Activated T-cell treated with anti-CD3 and anti-CD28 coated beads, Interleukin-2, amount 50 U/mL, for 48 hours (primary cell): ENCODE measurements at regions not wholly inside any gene's neighbourhood (a gene's known extent, or its start where the extent isn't known, plus 50 kb on each side); places are given as distances from the start of the nearest gene placed in this dataset.

ENCODE experiments used
- DNase-seq, 2 experiments: peaks; one replicate each; pipeline ENCODE4 v3.0.0-alpha.2; 2020

DNA sequence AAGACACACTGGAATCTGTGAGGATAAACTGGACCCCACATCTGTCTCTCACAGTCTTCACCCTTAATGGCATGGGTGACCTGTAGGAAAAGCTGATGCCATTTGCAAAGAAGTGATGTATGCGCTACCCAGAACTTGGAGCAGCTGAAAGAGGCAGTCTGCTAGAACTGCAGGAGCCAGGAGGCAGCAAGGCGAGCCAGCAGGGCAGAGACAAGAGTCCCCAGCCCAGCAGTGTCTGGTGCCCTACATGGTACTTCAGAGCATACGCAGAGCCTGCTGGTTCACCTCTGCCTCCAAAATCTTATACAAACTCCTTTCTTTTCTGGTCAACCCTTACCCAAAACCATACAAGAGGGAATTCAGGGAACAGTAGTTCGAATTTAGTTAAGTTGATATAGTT, 683.1 kb upstream of the RAB6C start:
- no peak for DNase-seq

DNA sequence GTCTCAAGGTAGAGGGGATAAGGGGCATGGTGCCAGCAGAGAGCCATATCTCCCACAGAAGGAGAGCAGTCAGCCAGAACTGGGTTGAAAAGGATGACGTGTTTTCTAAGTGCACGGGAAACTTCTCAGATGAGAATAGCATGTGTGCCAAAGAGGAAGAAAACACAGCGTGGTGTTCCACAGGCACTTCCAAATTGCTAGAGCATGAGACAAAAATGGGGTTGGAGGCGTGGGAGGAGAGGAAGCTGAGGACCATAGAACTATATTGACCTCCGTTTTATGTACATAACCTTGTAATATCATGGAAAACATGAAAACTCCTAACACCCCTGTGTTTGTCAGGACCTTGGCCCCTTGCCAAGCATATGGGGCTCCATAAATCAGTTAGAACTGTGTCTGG, 682.7 kb upstream of the RAB6C start:
- DNase-seq = no peak

DNA sequence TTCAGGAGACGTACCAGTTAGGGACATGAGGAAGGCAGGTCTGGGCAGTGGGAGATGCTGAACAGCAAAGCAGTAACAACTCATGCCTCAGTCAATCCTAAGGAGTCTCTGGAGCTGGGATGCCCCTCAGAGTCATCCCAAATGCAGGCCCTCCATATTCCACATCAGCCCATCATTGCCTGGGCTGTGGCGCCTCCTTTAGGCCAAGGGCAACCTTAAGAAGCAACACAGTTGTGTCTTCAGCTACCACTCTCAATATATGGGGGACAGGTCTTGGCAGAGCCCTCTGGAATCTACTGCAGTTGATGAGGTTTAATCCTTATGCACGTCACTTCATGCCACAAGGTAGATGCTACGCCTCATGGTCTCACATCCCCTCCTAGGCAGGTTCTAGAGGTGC, 682.0 kb upstream of the RAB6C start:
- DNase-seq = no peak

DNA sequence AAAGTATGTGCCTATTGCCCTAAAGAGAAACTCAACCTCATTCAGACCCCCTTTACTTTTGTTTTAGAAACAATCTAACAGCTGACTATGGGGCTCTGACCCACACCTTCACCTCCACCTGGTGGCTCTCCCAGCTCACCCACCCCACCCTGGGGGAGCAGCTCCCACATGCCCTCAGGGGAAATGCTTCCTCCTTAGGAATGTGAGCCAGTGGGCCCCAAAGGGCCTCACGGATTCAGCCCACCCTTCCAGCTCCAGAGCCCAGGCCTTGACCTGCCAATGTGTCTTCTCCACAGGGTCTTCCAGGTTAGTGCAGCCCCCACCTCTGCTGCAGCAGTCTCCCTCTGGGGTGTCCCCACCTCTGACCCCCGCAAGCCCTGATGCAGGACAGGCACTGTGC, 680.1 kb upstream of the RAB6C start:
- DNase-seq = no peak

DNA sequence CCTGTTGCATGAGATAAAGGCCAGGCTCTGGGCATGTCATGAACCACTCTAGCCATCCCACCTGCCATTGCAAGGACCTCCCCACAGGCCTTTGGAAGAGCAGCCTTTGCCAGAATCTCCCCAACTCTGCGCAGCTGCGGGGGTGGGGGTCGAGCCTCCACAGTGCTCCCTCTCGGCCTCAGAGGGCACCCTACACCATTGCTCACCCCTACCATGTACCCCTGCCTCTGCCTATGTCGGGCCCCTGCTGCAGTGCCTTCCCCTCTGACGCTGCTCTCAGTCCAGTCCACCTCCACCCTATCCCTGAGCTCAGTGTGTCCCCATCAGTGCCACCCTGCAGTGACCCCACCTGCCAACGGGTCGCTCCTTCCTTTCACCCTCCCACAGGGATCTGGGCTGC, 679.7 kb upstream of the RAB6C start:
- no peak for DNase-seq

DNA sequence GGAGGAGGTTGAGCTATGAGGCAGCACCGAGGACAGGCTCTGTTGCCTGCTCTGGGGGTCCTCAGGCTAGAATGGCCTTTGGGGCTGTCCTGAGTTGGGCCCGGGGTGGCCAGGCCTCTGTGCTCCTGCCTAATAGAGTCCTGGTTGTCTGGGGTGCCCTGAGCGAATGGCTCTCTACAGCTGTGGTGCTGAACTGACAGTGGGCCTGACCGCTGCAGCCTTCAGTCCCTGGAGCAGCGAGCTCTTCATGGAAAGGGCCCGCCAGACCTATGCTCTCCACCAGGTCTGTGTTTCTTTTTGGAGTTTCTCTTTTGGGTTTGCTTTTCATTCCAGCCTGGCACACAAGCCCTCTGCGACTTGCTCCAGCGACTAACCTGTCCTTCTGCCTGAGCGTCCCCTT, 679.0 kb upstream of the RAB6C start:
- no peak for DNase-seq

DNA sequence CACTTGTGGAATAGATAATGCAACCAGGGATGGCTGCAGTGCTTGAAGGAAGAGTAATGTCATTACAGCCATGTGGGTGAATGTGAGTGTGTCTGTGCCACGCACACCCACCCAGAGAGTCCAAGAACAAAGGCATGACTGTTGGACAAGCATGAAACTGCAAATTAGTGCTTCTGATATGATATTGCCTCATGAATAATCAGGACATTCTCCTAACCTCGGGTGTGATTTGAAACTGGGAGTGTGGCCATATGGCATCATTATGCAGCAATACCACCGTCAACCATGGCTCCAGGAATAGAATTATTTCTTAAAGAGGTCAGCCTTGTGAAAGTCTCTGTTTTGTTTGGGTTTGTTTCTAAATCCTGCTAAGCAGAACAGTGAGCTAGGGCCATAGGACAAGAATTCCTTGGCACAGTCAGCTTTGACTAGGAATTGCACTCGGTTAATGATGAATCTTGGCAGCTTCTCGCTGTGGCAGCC, 678.0 kb upstream of the RAB6C start:
- DNase-seq = no peak

DNA sequence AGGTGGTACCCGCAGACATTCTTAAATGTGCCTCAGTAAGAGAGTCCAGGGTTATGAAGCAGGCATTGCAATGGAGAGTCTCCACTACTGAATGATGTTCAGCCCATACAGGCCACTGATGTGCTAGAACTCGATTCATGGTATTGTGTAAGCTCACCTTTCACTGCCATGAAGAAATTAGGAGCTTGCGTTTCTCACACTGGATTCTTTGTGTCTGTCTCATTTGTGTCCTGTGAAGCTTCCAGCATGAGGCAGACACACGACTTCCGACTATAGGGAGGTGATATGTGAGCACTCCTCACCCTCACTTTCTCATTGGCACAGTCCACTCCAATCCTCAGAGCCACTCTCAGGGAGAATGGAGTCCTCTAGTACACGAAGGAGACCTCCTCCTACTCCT, 677.4 kb upstream of the RAB6C start:
- DNase-seq = no peak

DNA sequence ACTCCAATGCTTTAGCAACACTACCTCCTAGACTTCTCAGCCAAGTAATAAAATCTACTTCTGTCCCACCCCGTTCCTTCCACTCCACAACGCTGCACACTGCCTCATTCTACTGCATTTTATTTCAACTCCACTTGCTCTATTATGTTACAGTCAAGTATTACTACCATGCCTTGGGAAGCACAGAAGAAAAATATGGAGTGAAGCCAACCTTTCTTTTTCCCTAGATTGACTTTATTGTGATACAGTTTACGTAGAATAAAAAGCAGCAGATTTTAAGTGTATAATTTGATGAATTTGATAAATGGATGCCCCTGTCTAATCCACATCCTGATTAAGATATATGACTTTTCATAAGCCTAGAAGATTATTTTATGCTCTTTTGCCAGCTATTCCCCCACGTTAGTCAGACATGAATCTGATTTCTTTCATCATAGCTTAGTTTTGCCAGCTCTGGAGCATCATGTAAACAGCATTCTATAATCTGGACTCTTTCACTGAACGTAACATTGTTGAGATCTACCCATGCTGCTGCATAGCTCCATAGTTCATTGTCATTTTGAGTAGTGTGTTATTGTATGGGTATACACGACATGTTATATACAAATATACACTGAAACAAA, 676.8 kb upstream of the RAB6C start:
- DNase-seq = no peak

DNA sequence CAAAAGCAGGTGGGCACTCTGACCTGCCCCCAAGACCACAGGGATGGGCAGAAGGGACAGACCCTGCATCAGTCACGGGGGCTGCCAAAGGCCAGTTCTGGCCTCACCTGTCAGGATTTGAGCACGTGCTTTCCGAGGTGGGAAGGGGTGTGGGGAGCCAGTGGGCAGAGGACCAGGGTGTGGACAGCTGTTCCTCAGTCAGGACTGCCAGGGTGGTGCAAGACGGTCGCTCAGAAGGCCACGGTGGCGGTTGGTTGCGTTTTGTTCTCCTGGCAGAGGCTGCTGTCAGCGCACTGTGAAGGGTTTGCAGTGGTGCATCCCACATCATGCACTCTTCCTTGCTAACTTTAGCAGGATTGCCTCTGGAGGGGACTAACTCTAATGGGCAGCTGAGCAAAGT, 665.3 kb upstream of the RAB6C start:
- no peak for DNase-seq

DNA sequence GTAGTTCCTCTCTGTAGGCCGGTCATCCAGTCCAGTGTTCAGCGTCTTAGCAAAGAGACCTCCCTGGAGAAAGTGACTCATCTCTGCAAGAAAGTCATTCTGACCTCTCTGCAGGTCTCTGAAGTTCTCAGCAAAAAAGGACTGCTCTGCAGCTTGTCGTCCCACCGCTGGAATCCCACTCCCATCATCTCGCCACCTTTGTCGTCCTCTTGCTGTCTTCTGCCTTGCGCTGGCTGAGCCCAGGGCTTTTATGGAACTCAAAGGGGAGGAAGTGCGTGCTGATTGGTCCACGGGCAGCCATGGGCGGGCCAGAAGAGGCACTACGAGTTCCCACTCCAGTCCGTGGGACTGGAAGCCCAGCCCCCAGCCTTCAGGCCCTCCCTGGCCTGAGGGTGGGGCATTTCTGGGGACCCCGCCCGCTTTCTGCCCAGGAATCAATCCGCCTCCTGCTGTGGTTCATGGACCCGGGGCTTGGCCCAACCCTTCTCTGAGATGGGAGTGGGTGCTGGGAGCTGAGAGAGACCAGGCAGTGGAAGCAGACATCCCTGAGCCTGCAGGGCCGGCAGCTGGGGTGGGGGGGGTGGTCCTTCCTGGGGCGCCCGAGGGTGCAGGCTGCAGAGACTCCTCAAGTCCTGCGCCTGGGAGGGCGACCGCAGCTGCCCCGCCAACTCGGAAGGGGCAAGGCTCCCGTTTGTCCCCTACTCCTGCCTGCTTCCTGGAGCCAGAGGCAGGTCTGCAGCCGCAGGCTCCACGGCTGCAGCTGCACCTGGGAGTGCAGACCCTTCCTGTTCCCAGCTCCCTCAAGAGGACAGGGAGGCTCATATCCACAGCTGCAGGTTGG, 660.7 kb upstream of the RAB6C start:
- no peak for DNase-seq

DNA sequence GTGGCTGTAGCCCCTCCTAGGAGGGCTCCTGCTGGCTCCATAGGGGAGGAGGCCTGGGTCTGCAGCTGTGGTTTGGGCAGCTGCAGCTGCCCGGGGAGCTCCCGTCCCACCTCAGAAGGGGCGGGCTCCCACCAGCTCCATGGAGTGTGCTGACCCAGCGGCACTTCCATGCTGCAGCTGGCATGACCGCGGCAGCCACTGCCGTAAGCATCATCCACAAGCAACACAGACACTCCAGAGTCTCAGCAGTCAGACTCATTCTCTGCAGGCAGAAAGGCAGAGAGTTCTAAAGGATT, 660.1 kb upstream of the RAB6C start:
- DNase-seq = no peak

DNA sequence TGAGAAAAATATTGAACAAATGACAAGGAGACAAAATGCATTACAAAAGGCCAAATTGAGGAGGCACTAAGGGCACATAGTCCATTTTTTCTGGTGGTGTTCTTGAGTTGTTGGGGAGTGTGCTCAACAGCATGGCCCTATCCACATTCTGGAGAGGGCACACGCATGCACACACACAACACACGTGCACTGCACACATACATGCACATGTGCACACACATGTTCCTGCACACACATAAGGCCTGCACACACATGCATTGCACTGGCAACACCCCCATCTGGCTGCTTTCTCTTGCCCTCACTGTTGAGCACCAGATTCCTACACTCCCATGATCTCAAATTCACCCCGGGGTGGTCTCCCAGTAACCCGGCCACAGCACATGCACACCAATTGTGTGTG, 659.2 kb upstream of the RAB6C start:
- no peak for DNase-seq

DNA sequence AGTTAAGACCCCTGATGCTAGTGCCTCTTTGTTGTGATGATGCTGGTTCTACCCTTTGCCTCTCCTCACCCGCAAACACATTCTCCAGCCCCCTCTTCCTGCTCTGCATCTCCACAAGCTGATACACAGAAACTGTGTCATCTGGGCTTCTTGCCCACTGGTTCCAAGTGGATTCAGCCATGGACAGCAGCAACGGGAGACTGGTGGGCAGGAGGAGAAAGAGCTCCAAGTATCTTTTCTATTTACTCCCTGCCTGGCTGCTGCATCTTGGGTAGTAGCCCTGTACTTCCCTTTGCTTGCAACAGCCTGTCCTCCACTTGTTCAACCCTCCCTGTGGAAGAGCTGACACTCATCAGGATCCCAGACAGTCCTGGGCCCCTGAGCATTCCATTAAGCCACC, 655.1 kb upstream of the RAB6C start:
- DNase-seq = no peak

DNA sequence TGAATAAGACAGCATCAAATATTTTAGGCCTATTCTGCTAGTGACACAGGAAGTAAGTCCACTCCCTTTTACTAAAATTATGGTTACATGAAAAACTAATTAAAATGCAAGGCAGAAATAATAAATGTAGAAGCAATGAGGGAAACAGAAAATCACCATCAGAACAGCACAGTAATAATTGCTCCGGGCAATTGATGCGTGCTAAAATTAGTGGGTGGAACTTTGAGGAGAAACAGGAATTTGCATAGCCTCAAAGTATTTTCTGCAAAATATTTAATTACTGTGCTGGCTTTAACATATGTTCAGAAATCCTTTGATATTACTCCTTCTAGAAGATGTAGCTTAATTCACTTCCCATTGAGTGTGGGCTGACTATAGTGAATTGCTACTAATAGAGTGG, 654.3 kb upstream of the RAB6C start:
- no peak for DNase-seq

DNA sequence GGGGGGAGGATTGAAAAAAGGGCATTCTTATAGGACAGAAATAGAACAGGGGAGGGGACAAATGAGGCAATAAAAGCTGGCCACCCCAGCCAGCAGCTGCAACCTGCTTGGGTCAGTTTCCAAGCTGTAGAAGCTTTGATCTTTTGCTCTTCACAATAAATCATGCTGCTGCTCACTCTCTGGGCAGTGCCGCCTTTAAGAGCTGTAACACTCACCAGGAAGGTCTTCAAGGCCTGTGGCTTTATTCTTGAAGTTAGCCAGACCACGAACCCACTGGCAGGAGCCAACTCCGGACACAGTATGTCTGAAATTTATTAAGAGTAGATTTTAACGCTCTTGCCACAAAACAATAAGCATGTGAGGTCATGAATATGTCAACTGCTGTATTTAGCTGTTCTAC, 649.9 kb upstream of the RAB6C start:
- DNase-seq = no peak

DNA sequence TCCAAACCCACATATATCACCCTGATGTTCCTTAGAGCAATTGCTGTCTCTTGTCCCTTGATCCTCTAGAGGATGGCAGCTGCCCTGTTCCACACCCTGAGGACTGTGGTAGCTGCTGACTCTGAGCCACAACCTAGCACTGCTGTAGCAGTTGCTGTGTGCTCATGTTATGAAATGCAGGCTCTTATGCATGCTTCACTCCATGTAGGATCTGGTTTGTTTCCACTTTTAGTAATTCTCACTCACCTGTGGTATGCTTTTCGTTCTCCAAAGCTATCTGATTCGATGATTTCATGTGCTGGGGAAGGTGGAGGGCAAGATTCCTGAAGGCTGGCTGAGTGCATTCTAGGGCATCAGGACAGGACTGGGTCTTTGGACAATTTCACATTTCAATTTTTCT, 649.0 kb upstream of the RAB6C start:
- DNase-seq = no peak

DNA sequence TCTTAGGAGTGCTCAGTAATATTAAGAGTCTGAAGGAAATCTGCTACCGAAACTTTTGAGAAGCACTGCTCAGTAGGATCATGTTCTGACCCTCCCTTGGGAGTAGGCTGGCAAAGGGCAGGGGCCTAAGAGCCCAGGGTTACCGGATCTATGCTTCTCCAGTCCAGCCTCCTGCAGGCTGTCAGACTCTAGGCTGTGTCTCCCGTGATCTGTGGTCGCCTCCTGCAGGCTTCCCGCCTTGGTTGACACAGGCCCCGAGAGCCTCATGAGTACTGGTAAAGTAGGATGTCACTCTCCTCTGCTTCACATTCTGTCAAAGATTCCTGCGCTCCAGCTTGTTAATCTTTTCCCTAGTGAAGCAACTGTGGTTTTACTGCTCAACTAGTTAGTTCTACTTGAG, 647.8 kb upstream of the RAB6C start:
- no peak for DNase-seq

DNA sequence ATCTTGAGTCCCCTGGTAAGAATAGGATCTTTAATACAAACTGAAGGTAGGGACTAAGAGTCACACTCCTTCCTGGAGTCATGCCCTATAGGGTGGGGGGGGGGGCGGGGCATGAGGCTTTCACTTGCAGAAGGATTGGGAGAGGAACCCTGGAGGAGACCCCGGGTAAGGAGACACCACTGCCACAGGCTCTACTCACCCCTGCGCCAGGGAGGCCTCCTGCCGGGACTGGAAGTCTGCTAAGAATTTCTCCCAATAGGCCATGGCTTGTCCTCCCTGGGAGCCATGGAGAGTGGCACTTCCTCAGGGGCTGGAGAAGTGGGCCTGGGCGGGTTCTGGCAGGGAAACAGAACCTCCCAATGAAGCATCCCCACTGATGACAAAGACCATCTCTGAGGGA, 645.3 kb upstream of the RAB6C start:
- DNase-seq = no peak

DNA sequence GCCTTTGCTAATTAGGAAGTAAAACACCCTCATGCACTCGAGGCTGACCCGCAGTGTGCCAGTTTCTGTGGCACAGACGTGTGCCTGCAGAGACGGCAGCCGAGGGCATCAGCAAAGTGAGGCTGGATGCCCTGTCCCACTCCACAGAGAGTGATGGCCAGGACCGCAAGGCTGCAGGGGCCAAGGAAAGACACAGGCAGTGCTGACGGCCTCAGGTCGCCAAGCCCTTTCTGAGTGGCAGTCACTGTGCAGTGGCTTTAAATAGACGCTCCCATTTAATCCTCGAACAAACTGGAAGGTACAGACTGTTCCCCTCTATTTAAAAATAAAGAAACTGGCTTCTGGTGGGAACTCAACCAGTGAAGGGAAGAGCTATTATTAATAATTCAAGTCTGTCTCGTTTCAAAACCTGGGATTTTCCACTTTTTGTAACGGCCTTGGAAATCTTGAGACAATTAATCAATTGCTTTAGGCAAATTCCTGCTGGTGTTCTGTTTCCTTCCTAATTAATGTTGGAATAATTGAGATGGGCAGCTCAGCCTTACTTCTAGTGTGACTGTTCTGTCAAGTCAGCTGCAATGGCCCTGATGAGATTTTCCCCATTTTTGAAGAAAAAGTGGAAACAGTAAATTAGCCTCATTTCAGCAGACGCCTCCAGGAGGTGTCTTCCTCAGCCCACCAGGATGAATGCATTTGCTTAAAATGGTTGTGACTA, 644.6 kb upstream of the RAB6C start:
- DNase-seq = no peak

DNA sequence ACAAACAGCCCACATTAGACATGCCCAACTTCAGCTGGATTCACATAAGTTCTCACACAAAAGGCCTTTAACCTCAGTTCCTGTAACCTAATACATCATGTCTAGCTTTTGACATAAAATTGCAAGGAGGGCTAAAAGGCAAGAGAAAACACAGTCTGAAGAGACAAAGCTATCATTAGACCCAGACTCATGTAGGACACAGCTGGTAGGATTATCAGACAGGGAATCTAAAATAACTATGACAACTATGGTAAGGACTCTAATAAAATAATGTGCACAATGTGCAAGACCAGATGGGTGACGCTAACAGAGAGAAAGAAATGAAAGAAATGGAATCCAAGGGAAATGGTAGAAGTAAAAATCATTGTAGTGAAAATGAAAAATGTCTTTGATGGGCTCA, 643.2 kb upstream of the RAB6C start:
- no peak for DNase-seq

DNA sequence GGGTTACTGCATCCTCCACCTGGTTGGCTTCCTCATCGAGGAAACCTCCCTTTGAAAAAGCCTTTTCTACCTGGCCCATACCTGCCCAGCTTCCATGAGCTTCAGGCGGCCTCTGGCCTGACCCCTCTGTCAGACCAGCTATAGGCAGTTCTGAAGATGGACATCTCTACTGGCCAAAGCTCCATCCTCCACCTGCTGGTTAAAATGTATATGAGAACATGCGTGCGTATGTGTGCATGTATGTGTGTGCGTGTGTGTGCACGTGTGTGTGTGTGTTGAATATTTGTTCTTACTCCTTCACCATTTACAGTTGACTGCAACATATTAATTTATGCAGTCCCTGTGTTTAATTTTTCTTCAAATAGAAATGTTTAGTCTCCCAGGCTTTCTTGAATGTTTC, 642.4 kb upstream of the RAB6C start:
- no peak for DNase-seq

DNA sequence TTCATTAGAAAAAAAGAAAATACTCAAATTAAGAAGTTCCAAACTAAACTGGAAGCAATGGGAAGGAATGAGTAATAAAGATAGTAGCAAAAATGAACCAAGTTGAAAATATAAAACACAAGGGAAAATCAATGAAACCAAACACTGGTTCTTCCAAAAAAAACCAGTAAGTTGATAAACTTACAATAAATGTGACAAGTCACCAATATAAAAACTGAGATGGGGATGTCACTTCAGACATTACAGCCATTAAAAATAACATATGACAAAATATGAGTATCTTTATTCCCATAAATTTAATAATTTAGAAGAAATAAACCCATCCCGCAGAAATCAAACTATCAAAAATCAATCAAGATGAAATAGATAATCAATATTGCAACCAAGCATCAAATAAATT, 633.9 kb upstream of the RAB6C start:
- DNase-seq = no peak

DNA sequence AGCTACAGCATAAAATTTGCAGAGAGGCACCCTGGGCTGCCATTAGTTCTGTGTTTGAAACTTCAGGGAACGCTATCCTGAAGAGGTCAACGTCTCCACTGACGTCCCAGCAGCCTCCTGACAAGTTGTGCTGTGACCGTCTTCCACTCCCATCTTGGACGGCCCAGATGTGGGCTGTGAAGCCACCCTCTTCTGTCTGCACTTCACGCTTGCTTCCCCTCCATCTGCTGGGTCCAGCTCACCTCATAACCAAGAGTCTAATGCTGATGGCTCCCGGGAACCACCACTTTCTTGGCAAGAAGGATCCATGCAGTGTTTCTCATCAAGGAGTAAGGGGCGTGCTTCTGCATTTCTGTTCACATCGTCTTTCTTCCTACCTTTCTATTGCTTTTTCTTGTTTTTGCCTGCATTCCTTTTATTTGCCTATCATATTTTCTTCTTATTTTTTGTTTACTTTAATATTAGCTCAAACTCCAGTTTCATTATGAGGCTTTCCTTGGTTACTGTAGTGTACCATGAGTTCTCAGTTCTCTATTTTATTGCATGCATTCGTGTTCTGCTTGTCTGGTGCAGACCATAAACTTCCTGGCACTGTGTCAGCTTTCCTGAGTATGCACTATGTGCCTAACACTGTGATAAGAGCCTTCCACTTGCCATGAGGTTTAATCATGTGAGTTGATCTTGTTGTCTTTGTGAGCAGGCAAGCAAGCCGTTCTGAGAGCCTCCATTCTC, 631.8 kb upstream of the RAB6C start:
- DNase-seq = no peak
